B cell (primary cell): ENCODE measurements at regions not wholly inside any gene's neighbourhood (a gene's known extent, or its start where the extent isn't known, plus 50 kb on each side); places are given as distances from the start of the nearest gene placed in this dataset.

Experiments
- ATAC-seq: fragments of 200-7000 bp; cut with Tn5 transposase; one replicate; pipeline ENCODE4 v1.10.0; 2021; ENCODE audit warnings: low read depth, mild to moderate bottlenecking, moderate number of reproducible peaks, moderate library complexity
- CTCF ChIA-PET: fragments of 350-600 bp; sonication (Branson Sonifier 250); formaldehyde crosslinking; loops from one replicate; lab custom pipeline; 2021; ENCODE audit warnings: antibody characterized with exemption, inconsistent platforms; lab: Charles Lee
- POLR2A ChIA-PET: fragments of 350-600 bp; sonication (Branson Sonifier 250); formaldehyde crosslinking; loops from one replicate; lab custom pipeline; 2021; ENCODE audit warnings: antibody characterized with exemption; lab: Charles Lee
- DNase-seq: peaks from one replicate; pipeline ENCODE4 v3.0.0; 2013
- H2AFZ ChIP-seq: 2 replicates; pipeline ENCODE4 v1.6.1; 2012; ENCODE audit warnings: mild to moderate bottlenecking, low read depth, low read length; ENCODE audit not compliant: insufficient read depth, poor library complexity, severe bottlenecking
- H3K27ac ChIP-seq, 2 donors: 1 replicate in 1 of 2; 2 replicates in 1 of 2; pipeline ENCODE4 v1.5.1; 2012 to 2013; ENCODE audit warnings: low read length in 2 of 2, mild to moderate bottlenecking in 2 of 2, moderate library complexity in 1 of 2
- H3K27me3 ChIP-seq, 4 experiments: fragments of 200-600 bp in 1 of 4; sonication (generic) in 1 of 4; replicated peaks in 1 of 4; 1 replicate in 2 of 4; 2 replicates in 2 of 4; pipeline versions ENCODE4 v1.6.1 to v1.7.0; 2013 to 2016; ENCODE audit warnings: low read length in 3 of 4, mild to moderate bottlenecking in 2 of 4, mixed read lengths in 1 of 4, moderate library complexity in 1 of 4; ENCODE audit not compliant: insufficient read depth in 4 of 4, control insufficient read depth in 3 of 4; ENCODE audit errors: control extremely low read depth in 1 of 4
- H3K36me3 ChIP-seq, 2 experiments: replicated peaks in 1 of 2; 1 replicate in 1 of 2; 2 replicates in 1 of 2; pipeline versions ENCODE4 v1.6.1 to v1.7.1; 2013; ENCODE audit warnings: low read length in 1 of 2; ENCODE audit not compliant: insufficient read depth in 2 of 2, control insufficient read depth in 1 of 2; ENCODE audit errors: control extremely low read depth in 1 of 2, extremely low read depth in 1 of 2
- H3K4me1 ChIP-seq, 2 donors: fragments of 200-600 bp in 1 of 2; sonication (generic) in 1 of 2; 1 replicate in 1 of 2; 2 replicates in 1 of 2; pipeline versions ENCODE4 v1.5.1 to v1.6.1; 2013 to 2017; ENCODE audit warnings: low read length in 2 of 2; ENCODE audit not compliant: control insufficient read depth in 2 of 2, insufficient read depth in 2 of 2
- H3K4me2 ChIP-seq: replicated peaks from 2 replicates; pipeline ENCODE3; 2012; ENCODE audit warnings: mild to moderate bottlenecking, low read depth, low read length; ENCODE audit not compliant: poor library complexity, severe bottlenecking
- H3K4me3 ChIP-seq, 5 experiments: fragments of 200-600 bp in 1 of 5; sonication (generic) in 1 of 5; 1 replicate in 3 of 5; 2 replicates in 2 of 5; pipeline versions ENCODE4 v1.5.1 to v1.7.0; 2011 to 2016; ENCODE audit warnings: low read length in 4 of 5, mild to moderate bottlenecking in 4 of 5, low read depth in 2 of 5, control low read depth in 1 of 5, moderate library complexity in 1 of 5; ENCODE audit not compliant: insufficient read depth in 1 of 5; ENCODE audit errors: control extremely low read depth in 1 of 5, extremely low read depth in 1 of 5
- H3K79me2 ChIP-seq: fragments of 200-600 bp; sonication (generic); one replicate; pipeline ENCODE4 v1.6.0; 2016; ENCODE audit warnings: low read length; ENCODE audit not compliant: control insufficient read depth, insufficient read depth
- H3K9ac ChIP-seq: fragments of 200-600 bp; sonication (generic); 2 replicates; pipeline ENCODE4 v1.6.1; 2017; ENCODE audit warnings: mild to moderate bottlenecking, low read length, moderate library complexity
- H3K9me3 ChIP-seq, 3 donors: one replicate each; pipeline versions ENCODE4 v1.6.1 to v1.7.1; 2013; ENCODE audit warnings: low read length in 2 of 3; ENCODE audit not compliant: control insufficient read depth in 2 of 3, insufficient read depth in 1 of 3; ENCODE audit errors: control extremely low read depth in 1 of 3
- H4K20me1 ChIP-seq: 2 replicates; pipeline ENCODE4 v1.6.0; 2012; ENCODE audit warnings: mild to moderate bottlenecking, low read length; ENCODE audit not compliant: insufficient read depth, control insufficient read depth, poor library complexity, severe bottlenecking
- H3K27ac Mint-ChIP-seq: one replicate; pipeline ENCODE4 v1.8.0; 2021; ENCODE audit warnings: mixed read lengths
- H3K27me3 Mint-ChIP-seq: one replicate; pipeline ENCODE4 v1.8.0; 2021; ENCODE audit warnings: mixed read lengths
- H3K4me1 Mint-ChIP-seq: one replicate; pipeline ENCODE4 v1.8.0; 2021; ENCODE audit warnings: mixed read lengths
- H3K4me3 Mint-ChIP-seq: one replicate; pipeline ENCODE4 v1.8.0; 2021; ENCODE audit warnings: mixed read lengths
- H3K9me3 Mint-ChIP-seq: one replicate; pipeline ENCODE4 v1.8.0; 2022; ENCODE audit warnings: mixed read lengths; ENCODE audit not compliant: insufficient read depth
- CTCF ChIP-seq: fragments of 200-600 bp; IDR thresholded peaks from one replicate; pipeline ENCODE4 v1.8.0; 2022; ENCODE audit warnings: antibody characterized with exemption, mild to moderate bottlenecking
- EZH2 ChIP-seq: IDR thresholded peaks from 2 replicates; pipeline ENCODE4 v1.6.1; 2012; ENCODE audit warnings: borderline replicate concordance, low read depth, mild to moderate bottlenecking, moderate library complexity, low read length; ENCODE audit not compliant: insufficient read depth, poor library complexity, severe bottlenecking
- WGBS: methylation state at CpG from one replicate; pipeline ENCODE4 v1.1.5; 2013; ENCODE audit warnings: missing lambda C conversion rate; ENCODE audit not compliant: insufficient coverage; 5-methylcytosine and 5-hydroxymethylcytosine counted together
- intact Hi-C: fragments of 100-400 bp; cut with micrococcal nuclease; formaldehyde crosslinking; loops from one replicate; pipeline ENCODE4 v1.10.0; 2022

GRCh38 chr21:14750041-14750440 lies 203.9 kb upstream of the SAMSN1 start:
- Histone ChIP-seq H3K4me2 (no peak overlapping the region), H3K4me3 (no peak overlapping the region), H3K79me2 (no peaks in the 10 kb centered on the region), H2AFZ (no peak overlapping the region), H3K27me3 (no peaks in the 10 kb centered on the region), H3K4me1 (peaks cover 7 to 10% of the 10 kb centered on the region in 2 donors), H3K36me3 (no peaks in the 10 kb centered on the region), H3K27ac (no peak overlapping the region), H4K20me1 (no peaks in the 10 kb centered on the region), H3K9me3 (peaks cover 0 to 10% (median 6%) of the 10 kb centered on the region in 3 donors), H3K9ac (no peak overlapping the region)
- intact Hi-C loops, result no loop called here
- no peak for TF ChIP-seq EZH2
- TF ChIP-seq CTCF, result no peak
- CTCF ChIA-PET, result interaction anchor here (0.7 kb wide), 1 partner anchor 12 kb away, joined by 3 read pairs; no protein-coding TSS in a partner anchor
- H3K4me3 Mint-ChIP-seq, result no peak overlapping the region
- DNase-seq (no peak), ATAC-seq (no peak)
- no peak overlapping the region for H3K27ac Mint-ChIP-seq
- H3K27me3 Mint-ChIP-seq, result no peaks in the 10 kb centered on the region
- POLR2A ChIA-PET, result no interaction called here
- H3K9me3 Mint-ChIP-seq, result no peaks in the 10 kb centered on the region
- H3K4me1 Mint-ChIP-seq, result peaks cover 15% of the 10 kb centered on the region

- Histone ChIP-seq H3K27me3 (no peaks in the 10 kb centered on the region), H2AFZ (no peak overlapping the region), H3K4me3 (no peak overlapping the region), H4K20me1 (no peaks in the 10 kb centered on the region), H3K79me2 (no peaks in the 10 kb centered on the region), H3K27ac (no peak overlapping the region), H3K4me2 (no peak overlapping the region), H3K9ac (no peak overlapping the region), H3K36me3 (no peaks in the 10 kb centered on the region), H3K4me1 (peaks cover 7 to 10% of the 10 kb centered on the region in 2 donors), H3K9me3 (peaks cover 0 to 10% (median 4%) of the 10 kb centered on the region in 3 donors)
- Mint-ChIP-seq H3K4me1 (peaks cover 15% of the 10 kb centered on the region), H3K27ac (no peak overlapping the region), H3K27me3 (no peaks in the 10 kb centered on the region), H3K9me3 (peaks cover 3% of the 10 kb centered on the region), H3K4me3 (no peak overlapping the region)
- ATAC-seq (no peak), DNase-seq (no peak)
- intact Hi-C loops, result no loop called here
- TF ChIP-seq CTCF, result no peak
- no peak for TF ChIP-seq EZH2
- CTCF ChIA-PET, result no interaction called here
- POLR2A ChIA-PET, result no interaction called here
- WGBS, result no CpG with 5 or more reads among the region's 2 CpGs
Observed at GRCh38 chr21:14748662-14749061, 202.5 kb upstream of the SAMSN1 start.
